ENCODE measurements at regions not wholly inside any gene's neighbourhood (a gene's known extent, or its start where the extent isn't known, plus 50 kb on each side); places are given as distances from the start of the nearest gene placed in this dataset.

DNA sequence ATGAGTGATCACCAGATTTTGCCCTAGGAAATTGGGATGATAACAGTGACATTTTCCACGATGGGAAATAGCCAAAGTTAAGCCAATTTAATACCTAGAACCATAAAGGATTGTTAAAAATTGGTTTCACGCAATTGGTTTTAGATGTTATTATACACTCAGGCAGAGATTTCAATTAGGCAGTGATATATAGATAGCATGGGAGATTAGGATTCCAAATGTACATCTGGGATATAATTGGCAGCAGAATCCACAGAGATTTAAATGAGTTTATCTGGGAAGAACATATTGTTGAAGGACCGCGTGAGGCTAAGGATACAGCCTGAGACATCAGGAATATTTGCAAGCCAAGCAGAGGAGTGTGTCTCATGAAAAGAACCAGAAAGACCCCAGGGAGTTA is 351.6 kb downstream of the GPM6A start:
- TF ChIP-seq EP300 (IDR thresholded peaks at IDR 0.05) (no peak), EHF (CRISPR knock-in tag; IDR thresholded peaks at IDR 0.05) (no peak), RAD21 (conservative IDR thresholded peaks at IDR 0.05 in 1 of 2, IDR thresholded peaks at IDR 0.05 in 1 of 2) (no peak), ZFP36 (IDR thresholded peaks at IDR 0.05; ENCODE audit: borderline replicate concordance, partially characterized antibody) (no peak)
- TF ChIP-seq, protein P1, sequence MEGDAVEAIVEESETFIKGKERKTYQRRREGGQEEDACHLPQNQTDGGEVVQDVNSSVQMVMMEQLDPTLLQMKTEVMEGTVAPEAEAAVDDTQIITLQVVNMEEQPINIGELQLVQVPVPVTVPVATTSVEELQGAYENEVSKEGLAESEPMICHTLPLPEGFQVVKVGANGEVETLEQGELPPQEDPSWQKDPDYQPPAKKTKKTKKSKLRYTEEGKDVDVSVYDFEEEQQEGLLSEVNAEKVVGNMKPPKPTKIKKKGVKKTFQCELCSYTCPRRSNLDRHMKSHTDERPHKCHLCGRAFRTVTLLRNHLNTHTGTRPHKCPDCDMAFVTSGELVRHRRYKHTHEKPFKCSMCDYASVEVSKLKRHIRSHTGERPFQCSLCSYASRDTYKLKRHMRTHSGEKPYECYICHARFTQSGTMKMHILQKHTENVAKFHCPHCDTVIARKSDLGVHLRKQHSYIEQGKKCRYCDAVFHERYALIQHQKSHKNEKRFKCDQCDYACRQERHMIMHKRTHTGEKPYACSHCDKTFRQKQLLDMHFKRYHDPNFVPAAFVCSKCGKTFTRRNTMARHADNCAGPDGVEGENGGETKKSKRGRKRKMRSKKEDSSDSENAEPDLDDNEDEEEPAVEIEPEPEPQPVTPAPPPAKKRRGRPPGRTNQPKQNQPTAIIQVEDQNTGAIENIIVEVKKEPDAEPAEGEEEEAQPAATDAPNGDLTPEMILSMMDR (IDR thresholded peaks at IDR 0.05): no peak
- TF ChIP-seq, protein P2, sequence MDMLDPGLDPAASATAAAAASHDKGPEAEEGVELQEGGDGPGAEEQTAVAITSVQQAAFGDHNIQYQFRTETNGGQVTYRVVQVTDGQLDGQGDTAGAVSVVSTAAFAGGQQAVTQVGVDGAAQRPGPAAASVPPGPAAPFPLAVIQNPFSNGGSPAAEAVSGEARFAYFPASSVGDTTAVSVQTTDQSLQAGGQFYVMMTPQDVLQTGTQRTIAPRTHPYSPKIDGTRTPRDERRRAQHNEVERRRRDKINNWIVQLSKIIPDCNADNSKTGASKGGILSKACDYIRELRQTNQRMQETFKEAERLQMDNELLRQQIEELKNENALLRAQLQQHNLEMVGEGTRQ (IDR thresholded peaks at IDR 0.05): no peak
